DND-41 (cell line): ENCODE measurements at regions not wholly inside any gene's neighbourhood (a gene's known extent, or its start where the extent isn't known, plus 50 kb on each side); places are given as distances from the start of the nearest gene placed in this dataset.

ENCODE experiments used
- CTCF ChIP-seq: IDR thresholded peaks from 2 replicates; pipeline ENCODE4 v1.5.1; 2012; ENCODE audit warnings: borderline replicate concordance, low read length, moderate library complexity, mild to moderate bottlenecking; ENCODE audit not compliant: poor library complexity, severe bottlenecking; ENCODE audit errors: extremely low read depth
- EZH2 ChIP-seq: IDR thresholded peaks from 3 replicates; pipeline ENCODE4 v1.6.1; 2012; ENCODE audit warnings: borderline replicate concordance, low read depth, mild to moderate bottlenecking, moderate library complexity, low read length, inconsistent platforms; ENCODE audit not compliant: severe bottlenecking

- TF ChIP-seq CTCF, result no peak
- no peak for TF ChIP-seq EZH2
Measured at GRCh38 chr15:45884755-45885445, 250.1 kb downstream of the SQOR start.
